RWPE2 (cell line): ENCODE measurements at regions not wholly inside any gene's neighbourhood (a gene's known extent, or its start where the extent isn't known, plus 50 kb on each side); places are given as distances from the start of the nearest gene placed in this dataset.

ENCODE experiments used
- ATAC-seq: fragments of 200-7000 bp; cut with Tn5 transposase; 3 replicates; pipeline ENCODE4 v1.9.1; 2021; ENCODE audit warnings: low read depth
- DNase-seq: peaks from one replicate; pipeline ENCODE4 v3.0.0-alpha.2; 2020; ENCODE audit warnings: low spot score
- H3K27ac ChIP-seq: fragments of 450-650 bp; 2 replicates; pipeline ENCODE4 v1.5.1; 2017; ENCODE audit warnings: mild to moderate bottlenecking; ENCODE audit not compliant: poor library complexity, severe bottlenecking
- H3K27me3 ChIP-seq: fragments of 250-450 bp; sonication (Bioruptor Pico); 2 replicates; pipeline ENCODE4 v1.5.1; 2021; ENCODE audit warnings: mild to moderate bottlenecking, moderate library complexity; ENCODE audit not compliant: insufficient read depth, poor library complexity, severe bottlenecking
- H3K36me3 ChIP-seq: fragments of 250-450 bp; sonication (Bioruptor Pico); 2 replicates; pipeline ENCODE4 v1.5.1; 2020; ENCODE audit warnings: low read depth, mild to moderate bottlenecking, moderate library complexity
- H3K4me1 ChIP-seq: fragments of 250-450 bp; sonication (Bioruptor Pico); 2 replicates; pipeline ENCODE4 v1.5.1; 2021; ENCODE audit warnings: mild to moderate bottlenecking, moderate library complexity; ENCODE audit not compliant: insufficient read depth, poor library complexity, severe bottlenecking
- H3K4me3 ChIP-seq: fragments of 250-450 bp; sonication (Bioruptor Pico); 2 replicates; pipeline ENCODE4 v1.5.1; 2021; ENCODE audit warnings: mild to moderate bottlenecking, moderate library complexity; ENCODE audit not compliant: severe bottlenecking
- H3K9me3 ChIP-seq: fragments of 250-450 bp; sonication (Bioruptor Pico); 2 replicates; pipeline ENCODE4 v1.5.1; 2021; ENCODE audit warnings: mild to moderate bottlenecking, moderate library complexity; ENCODE audit not compliant: severe bottlenecking
- CTCF ChIP-seq: fragments of 450-650 bp; IDR thresholded peaks from one replicate; pipeline ENCODE4 v1.5.1; 2017; ENCODE audit warnings: mild to moderate bottlenecking, moderate library complexity; ENCODE audit not compliant: poor library complexity, severe bottlenecking

GRCh38 chr2:236673823-236674185 is 104.2 kb downstream of the ACKR3 start:
- ATAC-seq (no peak), DNase-seq (no peak)
- H3K9me3 ChIP-seq = no peaks in the 10 kb centered on the region
- H3K27me3 ChIP-seq = no peaks in the 10 kb centered on the region
- H3K4me1 ChIP-seq = peaks cover 13% of the 10 kb centered on the region
- H3K27ac ChIP-seq = no peak overlapping the region
- TF ChIP-seq CTCF = no peak
- H3K36me3 ChIP-seq = no peaks in the 10 kb centered on the region
- no peak overlapping the region for H3K4me3 ChIP-seq

- Histone ChIP-seq H3K4me1 (peaks cover 13% of the 10 kb centered on the region), H3K36me3 (no peaks in the 10 kb centered on the region), H3K27ac (peak overlapping the region; percentile 24), H3K27me3 (no peaks in the 10 kb centered on the region), H3K4me3 (no peak overlapping the region), H3K9me3 (no peaks in the 10 kb centered on the region)
- DNase-seq = no peak
- no peak for ATAC-seq
- TF ChIP-seq CTCF = no peak
Observed at GRCh38 chr2:236674238-236674637, 104.6 kb downstream of the ACKR3 start.

- TF ChIP-seq CTCF = no peak
- no peaks in the 10 kb centered on the region for H3K9me3 ChIP-seq
- H3K27ac ChIP-seq = peak overlapping the region; percentile 24
- H3K4me1 ChIP-seq = peaks cover 18% of the 10 kb centered on the region
- DNase-seq = no peak
- ATAC-seq = no peak
- H3K36me3 ChIP-seq = no peaks in the 10 kb centered on the region
- H3K27me3 ChIP-seq = no peaks in the 10 kb centered on the region
- H3K4me3 ChIP-seq = no peak overlapping the region
Observed at GRCh38 chr2:236674646-236675045, 105.0 kb downstream of the ACKR3 start.

GRCh38 chr2:236675051-236675450 is 105.4 kb downstream of the ACKR3 start:
- Histone ChIP-seq H3K36me3 (no peaks in the 10 kb centered on the region), H3K27ac (peak overlapping the region; percentile 24), H3K9me3 (no peaks in the 10 kb centered on the region), H3K4me3 (no peak overlapping the region), H3K4me1 (peaks cover 22% of the 10 kb centered on the region), H3K27me3 (no peaks in the 10 kb centered on the region)
- no peak for TF ChIP-seq CTCF
- ATAC-seq (peak; percentile 50; the same call in 1 of the 3 replicates), DNase-seq (no peak)

- Histone ChIP-seq H3K27me3 (no peaks in the 10 kb centered on the region), H3K4me3 (no peak overlapping the region), H3K27ac (peak overlapping the region; percentile 24), H3K4me1 (peaks cover 26% of the 10 kb centered on the region), H3K36me3 (no peaks in the 10 kb centered on the region), H3K9me3 (no peaks in the 10 kb centered on the region)
- ATAC-seq (no peak), DNase-seq (no peak)
- no peak for TF ChIP-seq CTCF
Observed at GRCh38 chr2:236675526-236675925, 105.9 kb downstream of the ACKR3 start.
